Caco-2 (cell line): ENCODE measurements at regions not wholly inside any gene's neighbourhood (a gene's known extent, or its start where the extent isn't known, plus 50 kb on each side); places are given as distances from the start of the nearest gene placed in this dataset.

Experiments used
- BruUV-seq: library from RNA; stranded (reverse); fragments of 400-500 nt; replicated peaks from 2 replicates; lab custom pipeline; 2021; lab: Mats Ljungman, UMichigan
- CTCF ChIA-PET: fragments of 300-600 bp; sonication (Branson Sonifier 250); formaldehyde crosslinking; loops from one replicate; lab custom pipeline; 2022; ENCODE audit warnings: antibody characterized with exemption; lab: Charles Lee
- POLR2A ChIA-PET: fragments of 300-600 bp; sonication (Branson Sonifier 250); formaldehyde crosslinking; loops from one replicate; lab custom pipeline; 2022; ENCODE audit warnings: antibody characterized with exemption; lab: Charles Lee
- DNase-seq, 2 experiments: peaks; one replicate each; pipeline versions ENCODE4 v3.0.0 to v3.0.0-alpha.2; 2020 to 2022
- H3K27me3 ChIP-seq: replicated peaks from 2 replicates; pipeline ENCODE4 v1.6.0; 2011; ENCODE audit warnings: low read length; ENCODE audit not compliant: control insufficient read depth, insufficient read depth
- H3K36me3 ChIP-seq: 2 replicates; pipeline ENCODE4 v1.5.1; 2011; ENCODE audit warnings: low read length; ENCODE audit not compliant: control insufficient read depth, insufficient read depth
- H3K4me1 ChIP-seq: fragments of 250-450 bp; sonication (Bioruptor Pico); 2 replicates; pipeline ENCODE4 v1.5.1; 2020; ENCODE audit warnings: mild to moderate bottlenecking
- H3K4me3 ChIP-seq: 2 replicates; pipeline ENCODE4 v1.5.1; 2011; ENCODE audit warnings: low read depth, mild to moderate bottlenecking, control low read depth, low read length
- H3K9me3 ChIP-seq: fragments of 250-450 bp; sonication (Bioruptor Pico); 2 replicates; pipeline ENCODE4 v1.5.1; 2020; ENCODE audit warnings: mild to moderate bottlenecking, moderate library complexity
- H3K27ac Mint-ChIP-seq: one replicate; pipeline ENCODE4 v1.8.0; 2022; ENCODE audit warnings: mixed read lengths; ENCODE audit not compliant: unreplicated experiment
- H3K27me3 Mint-ChIP-seq: one replicate; pipeline ENCODE4 v1.8.0; 2022; ENCODE audit warnings: mixed read lengths; ENCODE audit not compliant: insufficient read depth, unreplicated experiment
- H3K36me3 Mint-ChIP-seq: one replicate; pipeline ENCODE4 v1.8.0; 2022; ENCODE audit warnings: mild to moderate bottlenecking, mixed read lengths; ENCODE audit not compliant: insufficient read depth, unreplicated experiment
- H3K4me1 Mint-ChIP-seq: one replicate; pipeline ENCODE4 v1.8.0; 2022; ENCODE audit warnings: low read depth, mixed read lengths; ENCODE audit not compliant: unreplicated experiment
- H3K4me3 Mint-ChIP-seq: one replicate; pipeline ENCODE4 v1.8.0; 2022; ENCODE audit warnings: mild to moderate bottlenecking, moderate library complexity, mixed read lengths; ENCODE audit not compliant: unreplicated experiment
- H3K9me3 Mint-ChIP-seq: one replicate; pipeline ENCODE4 v1.8.0; 2022; ENCODE audit warnings: mixed read lengths; ENCODE audit not compliant: unreplicated experiment
- intact Hi-C: fragments of 100-400 bp; cut with micrococcal nuclease; formaldehyde crosslinking; loops from one replicate; pipeline ENCODE4 v1.10.0; 2022; ENCODE audit not compliant: unreplicated experiment
- TF ChIP-seq, protein P1 (sequence below), 2 experiments: fragments of 200-600 bp in 1 of 2; IDR thresholded peaks; 1 replicate in 1 of 2; 2 replicates in 1 of 2; pipeline versions ENCODE4 v1.5.1 to v1.8.0; 2011 to 2022; ENCODE audit warnings: antibody characterized with exemption in 1 of 2, control low read depth in 1 of 2, inconsistent platforms in 1 of 2, low read depth in 1 of 2, low read length in 1 of 2, mild to moderate bottlenecking in 1 of 2, moderate library complexity in 1 of 2; ENCODE audit not compliant: insufficient read depth in 1 of 2, severe bottlenecking in 1 of 2, unreplicated experiment in 1 of 2

- H3K4me3 ChIP-seq = no peak overlapping the region
- Mint-ChIP-seq H3K4me3 (no peak overlapping the region), H3K4me1 (no peaks in the 10 kb centered on the region), H3K27ac (no peak overlapping the region), H3K9me3 (no peaks in the 10 kb centered on the region), H3K27me3 (peaks cover 30% of the 10 kb centered on the region), H3K36me3 (no peaks in the 10 kb centered on the region)
- no peak for DNase-seq
- intact Hi-C loops = no loop called here
- BruUV-seq = no TSS peak
- CTCF ChIA-PET = no interaction called here
- H3K4me1 ChIP-seq = no peaks in the 10 kb centered on the region
- no peaks in the 10 kb centered on the region for H3K36me3 ChIP-seq
- POLR2A ChIA-PET = no interaction called here
- H3K27me3 ChIP-seq = no peaks in the 10 kb centered on the region; the same call in 1 of the 2 replicates
- no peaks in the 10 kb centered on the region for H3K9me3 ChIP-seq
- TF ChIP-seq, protein P1, sequence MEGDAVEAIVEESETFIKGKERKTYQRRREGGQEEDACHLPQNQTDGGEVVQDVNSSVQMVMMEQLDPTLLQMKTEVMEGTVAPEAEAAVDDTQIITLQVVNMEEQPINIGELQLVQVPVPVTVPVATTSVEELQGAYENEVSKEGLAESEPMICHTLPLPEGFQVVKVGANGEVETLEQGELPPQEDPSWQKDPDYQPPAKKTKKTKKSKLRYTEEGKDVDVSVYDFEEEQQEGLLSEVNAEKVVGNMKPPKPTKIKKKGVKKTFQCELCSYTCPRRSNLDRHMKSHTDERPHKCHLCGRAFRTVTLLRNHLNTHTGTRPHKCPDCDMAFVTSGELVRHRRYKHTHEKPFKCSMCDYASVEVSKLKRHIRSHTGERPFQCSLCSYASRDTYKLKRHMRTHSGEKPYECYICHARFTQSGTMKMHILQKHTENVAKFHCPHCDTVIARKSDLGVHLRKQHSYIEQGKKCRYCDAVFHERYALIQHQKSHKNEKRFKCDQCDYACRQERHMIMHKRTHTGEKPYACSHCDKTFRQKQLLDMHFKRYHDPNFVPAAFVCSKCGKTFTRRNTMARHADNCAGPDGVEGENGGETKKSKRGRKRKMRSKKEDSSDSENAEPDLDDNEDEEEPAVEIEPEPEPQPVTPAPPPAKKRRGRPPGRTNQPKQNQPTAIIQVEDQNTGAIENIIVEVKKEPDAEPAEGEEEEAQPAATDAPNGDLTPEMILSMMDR (IDR thresholded peaks at IDR 0.05; ENCODE audit: insufficient read depth in 1 of 2, low read depth in 1 of 2, low read length in 1 of 2, severe bottlenecking in 1 of 2, unreplicated experiment in 1 of 2) = no peak
Measured at GRCh38 chr2:220628252-220628651, 943.9 kb downstream of the EPHA4 start.

DNA sequence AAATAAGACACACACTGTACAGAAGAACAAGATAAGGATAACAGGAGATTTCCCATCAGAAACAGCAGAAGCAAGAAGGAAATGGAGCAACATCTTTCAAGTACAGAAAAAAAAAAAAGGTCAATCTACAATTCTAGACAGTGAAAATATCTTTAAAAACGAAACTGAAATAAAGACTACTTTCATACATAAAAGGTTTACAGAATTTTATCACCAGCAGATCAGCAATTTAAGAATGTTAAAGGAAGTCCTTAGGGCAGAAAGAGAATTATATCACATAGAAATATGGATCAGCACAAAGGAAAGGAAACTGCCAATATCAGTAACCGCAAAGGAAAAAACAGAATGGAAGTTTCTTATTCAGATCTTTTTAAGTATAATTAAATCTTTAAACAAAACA is 931.0 kb downstream of the EPHA4 start:
- POLR2A ChIA-PET = no interaction called here
- H3K27ac Mint-ChIP-seq = no peak overlapping the region
- H3K9me3 ChIP-seq = peaks cover 4% of the 10 kb centered on the region
- no TSS peak for BruUV-seq
- H3K4me1 ChIP-seq = no peaks in the 10 kb centered on the region
- no peak for DNase-seq
- H3K9me3 Mint-ChIP-seq = no peaks in the 10 kb centered on the region
- no peaks in the 10 kb centered on the region for H3K36me3 ChIP-seq
- TF ChIP-seq, protein P1 (IDR thresholded peaks at IDR 0.05; ENCODE audit: insufficient read depth in 1 of 2, low read depth in 1 of 2, low read length in 1 of 2, severe bottlenecking in 1 of 2, unreplicated experiment in 1 of 2) = no peak
- H3K36me3 Mint-ChIP-seq = no peaks in the 10 kb centered on the region
- CTCF ChIA-PET = no interaction called here
- no peak overlapping the region for H3K4me3 ChIP-seq
- H3K4me3 Mint-ChIP-seq = no peak overlapping the region
- H3K27me3 ChIP-seq = no peaks in the 10 kb centered on the region; the same call in 1 of the 2 replicates
- H3K27me3 Mint-ChIP-seq = peaks cover 22% of the 10 kb centered on the region
- intact Hi-C loops = no loop called here
- H3K4me1 Mint-ChIP-seq = no peaks in the 10 kb centered on the region

DNA sequence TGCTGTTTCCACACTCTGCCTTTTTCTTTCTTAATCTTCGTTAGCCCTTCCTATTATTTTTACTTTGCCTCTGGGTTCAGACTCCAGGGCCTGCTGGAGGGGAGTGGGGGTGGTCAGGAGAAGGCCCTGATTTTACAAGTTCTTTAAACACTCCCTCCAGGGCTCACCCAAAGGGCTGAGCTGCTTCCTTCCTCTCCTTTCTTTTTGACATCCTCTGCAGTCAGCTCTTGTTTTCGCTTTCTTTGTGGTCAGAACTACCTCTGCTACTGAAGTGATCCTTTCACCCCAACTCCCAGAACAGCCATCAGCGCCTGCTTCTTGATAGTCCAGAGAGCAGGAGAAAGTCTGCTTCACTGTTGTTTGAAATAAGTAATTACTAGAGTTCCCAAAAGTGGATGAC is 925.7 kb downstream of the EPHA4 start:
- H3K27me3 Mint-ChIP-seq = peaks cover 18% of the 10 kb centered on the region
- ChIA-PET CTCF (interaction anchor here (0.6 kb wide), 1 partner anchor 1143 kb away, joined by 6 read pairs; no protein-coding TSS in a partner anchor), POLR2A (no interaction called here)
- intact Hi-C loops = no loop called here
- no peak overlapping the region for H3K27ac Mint-ChIP-seq
- H3K4me3 Mint-ChIP-seq = no peak overlapping the region
- Histone ChIP-seq H3K36me3 (no peaks in the 10 kb centered on the region), H3K27me3 (no peaks in the 10 kb centered on the region; the same call in 1 of the 2 replicates), H3K9me3 (no peaks in the 10 kb centered on the region; the same call in 1 of the 2 replicates), H3K4me1 (no peaks in the 10 kb centered on the region), H3K4me3 (no peak overlapping the region)
- no TSS peak for BruUV-seq
- H3K36me3 Mint-ChIP-seq = no peaks in the 10 kb centered on the region
- H3K9me3 Mint-ChIP-seq = no peaks in the 10 kb centered on the region
- TF ChIP-seq, protein P1 (IDR thresholded peaks at IDR 0.05; ENCODE audit: insufficient read depth in 1 of 2, low read depth in 1 of 2, low read length in 1 of 2, severe bottlenecking in 1 of 2, unreplicated experiment in 1 of 2) = no peak
- H3K4me1 Mint-ChIP-seq = no peaks in the 10 kb centered on the region
- DNase-seq = no peak
